Kidney (tissue), 13 donors: ENCODE measurements at regions not wholly inside any gene's neighbourhood (a gene's known extent, or its start where the extent isn't known, plus 50 kb on each side); places are given as distances from the start of the nearest gene placed in this dataset.

Source experiments
- DNase-seq, 5 donors: peaks; one replicate each; pipeline ENCODE4 v3.0.0-alpha.2; 2013 to 2020
- FAIRE-seq: peaks from 2 replicates; lab custom pipeline; 2012; peaks lifted over from hg19 to GRCh38; lab: Jason Lieb, UNC
- H3K27ac ChIP-seq, 2 donors: one replicate each; pipeline ENCODE4 v1.7.0; 2013; ENCODE audit warnings: low read depth in 2 of 2, low read length in 2 of 2, inconsistent platforms in 1 of 2
- H3K27me3 ChIP-seq: one replicate; pipeline ENCODE4 v1.7.1; 2013; ENCODE audit warnings: low read length, inconsistent platforms; ENCODE audit not compliant: control insufficient read depth, insufficient read depth
- H3K36me3 ChIP-seq, 3 donors: one replicate each; pipeline versions ENCODE4 v1.7.0 to v1.7.1; 2013; ENCODE audit warnings: low read length in 3 of 3, control low read depth in 1 of 3, inconsistent platforms in 1 of 3; ENCODE audit not compliant: insufficient read depth in 3 of 3, control insufficient read depth in 2 of 3
- H3K4me1 ChIP-seq, 3 donors: one replicate each; pipeline versions ENCODE4 v1.7.0 to v1.7.1; 2013; ENCODE audit warnings: low read length in 3 of 3, inconsistent platforms in 1 of 3, low read depth in 1 of 3; ENCODE audit not compliant: control insufficient read depth in 2 of 3, insufficient read depth in 2 of 3
- H3K4me3 ChIP-seq, 3 donors: one replicate each; pipeline versions ENCODE4 v1.7.0 to v1.8.1; 2013; ENCODE audit warnings: low read length in 3 of 3, control low read depth in 1 of 3, inconsistent platforms in 1 of 3
- H3K9ac ChIP-seq, 3 donors: one replicate each; pipeline versions ENCODE4 v1.7.0 to v1.7.1; 2013; ENCODE audit warnings: low read length in 3 of 3, control low read depth in 1 of 3, inconsistent platforms in 1 of 3
- H3K9me3 ChIP-seq, 3 donors: one replicate each; pipeline versions ENCODE4 v1.7.0 to v1.7.1; 2013; ENCODE audit warnings: low read length in 3 of 3, control low read depth in 1 of 3, inconsistent platforms in 1 of 3; ENCODE audit not compliant: control insufficient read depth in 2 of 3, insufficient read depth in 1 of 3
- CTCF ChIP-seq: IDR thresholded peaks from 3 replicates; pipeline ENCODE4 v1.5.1; 2012; ENCODE audit warnings: mild to moderate bottlenecking, moderate library complexity, borderline replicate concordance; ENCODE audit not compliant: insufficient read depth; ENCODE audit errors: extremely low read depth
- intact Hi-C: fragments of 100-400 bp; cut with DNase I; formaldehyde crosslinking; loops from one replicate; pipeline ENCODE4 v1.11.1; 2022
- donor health status: control.
- donor health status: control.
- donor health status: control.
- donor health status: control.
- donor health status: control.
- donor health status: DM: yes; HTN: yes; CAD: no.
- donor health status: Normal renal cell carcinoma (clear cell type).

DNA sequence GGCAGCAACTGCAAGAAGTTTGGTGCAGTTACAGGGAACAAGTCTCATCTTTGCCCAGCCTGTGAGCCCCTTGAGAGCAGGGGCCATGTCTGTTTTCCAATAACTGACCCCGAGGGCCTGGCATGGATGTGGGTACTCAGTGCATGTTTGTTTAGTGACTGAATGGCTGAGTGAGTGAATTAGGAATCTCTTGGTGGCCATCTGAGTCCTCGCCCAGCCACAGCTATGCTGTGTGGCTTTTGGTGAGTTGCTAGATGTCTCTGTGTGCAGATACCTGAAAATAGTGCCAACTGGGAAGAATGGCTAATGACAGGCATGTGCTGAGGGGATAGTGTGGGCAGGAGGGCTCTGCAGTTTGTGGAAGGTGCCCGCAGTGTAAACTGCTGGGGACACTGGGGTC, 54.4 kb upstream of the PCBD1 start:
- Histone ChIP-seq H3K27ac (no peak overlapping the region), H3K9ac (no peak overlapping the region), H3K36me3 (no peaks in the 10 kb centered on the region), H3K27me3 (no peaks in the 10 kb centered on the region), H3K4me3 (no peak overlapping the region), H3K4me1 (no peaks in the 10 kb centered on the region), H3K9me3 (no peaks in the 10 kb centered on the region)
- intact Hi-C loops, result no loop called here
- no peak for TF ChIP-seq CTCF
- FAIRE-seq (no peak), DNase-seq (no peak)

- DNase-seq, result no peak
- Histone ChIP-seq H3K9me3 (no peaks in the 10 kb centered on the region), H3K4me1 (no peaks in the 10 kb centered on the region), H3K9ac (no peak overlapping the region), H3K27ac (no peak overlapping the region), H3K4me3 (no peak overlapping the region), H3K36me3 (no peaks in the 10 kb centered on the region), H3K27me3 (no peaks in the 10 kb centered on the region)
- no peak for TF ChIP-seq CTCF
- intact Hi-C loops, result no loop called here
- FAIRE-seq, result no peak
Observed at GRCh38 chr10:70943249-70943648, 54.9 kb upstream of the PCBD1 start.

- H3K4me3 ChIP-seq, result no peak overlapping the region
- no peak overlapping the region for H3K9ac ChIP-seq
- no peaks in the 10 kb centered on the region for H3K27me3 ChIP-seq
- no peaks in the 10 kb centered on the region for H3K4me1 ChIP-seq
- H3K9me3 ChIP-seq, result no peaks in the 10 kb centered on the region
- no peak for FAIRE-seq
- TF ChIP-seq CTCF, result no peak
- no peak overlapping the region for H3K27ac ChIP-seq
- H3K36me3 ChIP-seq, result no peaks in the 10 kb centered on the region
- no peak for DNase-seq
- intact Hi-C loops, result no loop called here
Observed at GRCh38 chr10:70943841-70944466, 55.6 kb upstream of the PCBD1 start.

GRCh38 chr10:70950037-70950436, 61.7 kb upstream of the PCBD1 start:
- DNase-seq (peak in 3 of 5 donors; percentile 33 to 43 (median 37)), FAIRE-seq (no peak)
- H3K4me1 ChIP-seq, result no peaks in the 10 kb centered on the region
- TF ChIP-seq CTCF, result no peak
- no peaks in the 10 kb centered on the region for H3K9me3 ChIP-seq
- H3K27ac ChIP-seq, result no peak overlapping the region
- no peaks in the 10 kb centered on the region for H3K27me3 ChIP-seq
- no peaks in the 10 kb centered on the region for H3K36me3 ChIP-seq
- intact Hi-C loops, result no loop called here
- H3K9ac ChIP-seq, result no peak overlapping the region
- no peak overlapping the region for H3K4me3 ChIP-seq
